ENCODE measurements at regions not wholly inside any gene's neighbourhood (a gene's known extent, or its start where the extent isn't known, plus 50 kb on each side); places are given as distances from the start of the nearest gene placed in this dataset.
"Not testable (repeated sequence)": the region's sequence is repeated elsewhere in the genome, so short reads cannot be mapped to it uniquely, and the experiment has no call there.

DNA sequence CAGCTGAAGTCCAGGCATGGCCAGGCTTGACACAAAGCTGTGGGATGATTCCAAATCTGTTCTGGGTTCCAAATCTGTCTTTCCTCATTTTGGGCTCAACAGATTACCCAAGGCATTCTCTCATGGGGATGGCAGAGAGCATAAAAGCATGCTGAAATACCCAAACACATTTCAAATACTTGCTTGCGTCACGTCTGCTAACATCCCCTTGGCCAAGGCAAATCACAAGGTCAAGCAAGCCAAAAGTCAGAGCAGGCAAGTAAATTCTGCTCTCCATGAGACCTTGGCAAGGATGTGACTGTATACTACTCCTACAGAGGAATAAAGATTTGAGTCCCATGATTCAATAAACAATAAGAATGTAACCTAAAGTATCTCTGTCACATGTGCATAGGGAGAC, 306.7 kb downstream of the EPB41L4A start:
- no peak for DNase-seq

DNA sequence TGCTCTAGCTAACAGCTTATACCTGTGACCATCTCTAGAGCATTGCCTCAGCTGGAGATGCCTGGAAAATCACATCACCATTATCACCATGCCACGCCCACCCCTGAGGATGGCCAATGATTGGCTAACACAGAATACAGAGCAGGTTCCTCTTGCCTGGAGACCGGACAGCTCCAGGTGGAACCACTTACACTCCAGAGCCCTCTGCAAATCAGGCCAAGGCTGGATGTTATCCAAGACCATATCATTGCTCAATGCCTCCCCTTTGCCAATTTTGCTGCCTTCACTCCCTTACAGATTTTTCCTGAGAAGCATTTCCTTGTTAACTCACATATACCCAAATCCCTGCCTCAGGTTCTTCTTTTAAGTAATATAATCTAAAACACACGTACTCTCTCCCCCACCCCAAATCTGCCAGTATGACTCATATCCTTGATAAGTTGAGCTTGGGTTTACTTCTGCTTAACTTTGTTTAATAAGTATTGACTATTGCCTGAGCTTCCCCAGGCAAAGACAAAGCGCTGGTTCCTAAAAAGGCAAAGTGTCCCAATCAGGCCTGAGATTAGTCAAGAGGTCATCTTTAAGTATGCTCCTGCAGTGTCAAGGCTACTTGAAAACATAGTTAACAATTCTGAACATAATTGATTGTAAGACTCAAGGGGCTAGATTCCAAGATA, 309.6 kb downstream of the EPB41L4A start:
- DNase-seq = peak; percentile 86

DNA sequence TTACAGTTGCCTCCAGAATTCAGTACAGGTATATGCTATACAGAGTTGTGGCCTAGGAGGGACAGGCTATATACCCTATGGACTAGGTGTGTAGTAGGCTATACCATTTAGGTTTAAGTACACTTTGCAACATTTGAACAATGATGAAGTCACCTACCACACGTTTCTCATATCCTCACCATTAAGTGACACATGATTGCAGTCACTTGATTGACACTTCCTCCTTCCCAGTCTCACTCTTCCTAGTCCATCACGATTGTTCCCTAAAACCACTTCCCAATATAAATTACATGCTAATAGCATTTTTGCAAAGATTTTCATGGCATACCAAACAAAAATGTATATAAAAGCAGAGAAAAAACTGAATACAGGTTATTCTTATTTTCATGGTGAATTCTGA, 312.2 kb downstream of the EPB41L4A start:
- DNase-seq = peak; percentile 19

DNA sequence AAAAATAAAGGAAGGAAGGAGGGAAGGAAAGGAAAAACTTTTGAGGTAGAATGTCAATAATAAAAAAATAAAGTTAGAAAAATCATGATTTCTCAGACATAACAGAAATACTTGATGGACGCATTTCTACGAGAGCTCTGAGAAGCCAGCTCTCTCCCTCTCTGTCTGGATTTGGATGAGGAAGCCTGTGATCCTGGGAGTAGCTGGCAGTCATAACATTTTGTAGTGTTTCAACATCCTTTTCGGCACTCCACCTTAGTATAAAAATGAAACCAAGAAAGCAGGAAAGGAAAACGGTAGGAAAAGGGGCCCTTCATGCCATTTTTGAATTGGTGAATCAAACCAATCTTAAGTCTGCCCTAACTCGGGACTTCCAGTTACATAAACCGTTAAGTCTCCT, 321.3 kb downstream of the EPB41L4A start:
- DNase-seq = no peak

GRCh38 chr5:112087222-112087621, 330.2 kb upstream of the NREP start:
- DNase-seq = no peak

DNA sequence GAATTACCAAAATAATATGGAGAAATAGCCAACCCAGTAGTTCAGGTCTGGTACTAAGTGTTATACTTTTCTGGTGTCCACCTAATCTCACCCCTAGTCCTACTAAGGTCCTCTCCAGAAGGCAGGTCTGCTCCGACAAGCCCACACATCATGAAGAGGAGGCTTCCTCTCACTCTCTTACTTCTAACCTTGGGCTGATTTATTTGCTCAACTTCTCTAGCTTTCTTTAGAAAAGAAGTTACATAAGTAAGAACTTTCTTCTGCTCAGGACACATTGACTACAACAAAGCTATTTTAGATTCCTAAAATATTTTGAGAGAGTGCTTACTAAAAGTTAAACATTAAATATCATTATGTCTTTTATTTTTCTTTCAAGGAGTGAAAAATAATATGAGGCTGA, 329.7 kb upstream of the NREP start:
- DNase-seq = no peak

- DNase-seq = no peak
Measured at GRCh38 chr5:112084149-112084548, 327.2 kb upstream of the NREP start.

GRCh38 chr5:112083623-112084022, 326.6 kb upstream of the NREP start:
- DNase-seq = no peak

DNA sequence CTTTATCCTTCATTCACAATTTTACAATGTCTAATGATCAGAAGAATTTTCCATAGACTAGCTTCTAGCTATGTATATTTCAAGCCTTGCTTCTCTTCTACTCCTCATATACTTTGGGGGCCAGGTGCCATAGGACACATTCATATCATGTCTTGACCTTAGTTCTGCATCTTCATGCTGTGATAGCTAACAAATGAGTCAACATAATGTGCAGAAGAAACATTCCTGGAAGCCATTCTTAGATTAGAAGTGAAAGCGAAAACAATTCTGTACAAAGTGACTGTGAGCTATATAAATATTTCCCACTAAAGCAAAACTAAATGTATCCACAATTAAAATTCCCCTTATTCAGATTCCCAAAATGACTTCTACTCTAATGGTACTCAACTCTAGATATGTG, 320.2 kb upstream of the NREP start:
- no peak for DNase-seq

DNA sequence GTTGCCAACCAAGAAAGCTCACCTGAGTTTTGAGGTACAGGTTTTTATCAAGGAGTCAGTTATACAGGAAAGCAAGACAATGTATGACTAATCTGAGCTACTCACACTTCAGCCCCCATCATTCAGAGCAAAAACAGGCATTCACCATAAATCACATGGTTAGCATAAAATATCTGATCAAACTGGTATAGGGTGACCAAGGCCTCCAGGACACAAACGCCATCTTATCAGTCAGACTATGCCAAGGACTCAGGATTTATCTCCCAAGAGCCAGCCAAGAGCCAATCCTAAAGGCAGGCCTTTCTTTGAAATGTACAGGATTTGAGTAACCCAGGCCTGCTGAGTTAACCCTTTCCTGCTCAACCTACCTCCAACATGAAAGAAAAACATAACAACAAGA, 313.0 kb upstream of the NREP start:
- no peak for DNase-seq

DNA sequence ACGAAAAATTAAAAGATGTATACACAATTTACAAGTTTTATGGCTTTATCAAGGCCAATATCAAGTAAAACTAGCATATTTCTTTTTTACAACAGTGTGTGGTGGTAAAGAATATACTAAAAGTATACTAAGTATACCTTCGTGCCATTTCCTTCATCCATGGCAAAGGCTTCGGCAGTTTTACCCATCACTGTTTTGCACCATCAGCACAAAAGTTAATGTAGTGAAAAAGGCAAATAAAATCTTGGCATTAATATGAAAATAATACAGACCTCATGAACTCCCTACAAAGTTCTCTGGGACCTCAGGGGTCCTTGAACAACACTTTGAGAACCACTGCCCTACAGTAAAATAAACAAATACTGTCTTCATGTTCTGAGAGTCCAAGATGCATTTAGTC, 312.3 kb upstream of the NREP start:
- DNase-seq = no peak

DNA sequence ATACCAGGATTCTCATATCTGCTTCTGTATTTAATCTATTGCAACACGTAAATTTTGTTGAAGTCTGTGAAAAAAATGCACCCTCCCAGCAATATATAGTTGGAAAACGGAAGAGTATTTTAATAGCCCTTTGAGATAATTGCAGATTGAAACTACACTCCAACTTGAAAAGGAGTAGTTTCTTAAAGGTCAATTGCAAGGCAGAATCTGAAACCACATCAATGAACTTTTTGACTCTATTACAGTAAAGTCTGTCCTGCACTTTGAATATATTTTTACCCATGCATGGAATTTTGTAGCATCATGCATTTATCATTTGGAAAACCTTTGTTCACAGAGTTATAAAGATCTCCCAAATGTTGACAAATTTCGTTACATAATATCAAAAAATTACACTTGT, 311.6 kb upstream of the NREP start:
- no peak for DNase-seq

DNA sequence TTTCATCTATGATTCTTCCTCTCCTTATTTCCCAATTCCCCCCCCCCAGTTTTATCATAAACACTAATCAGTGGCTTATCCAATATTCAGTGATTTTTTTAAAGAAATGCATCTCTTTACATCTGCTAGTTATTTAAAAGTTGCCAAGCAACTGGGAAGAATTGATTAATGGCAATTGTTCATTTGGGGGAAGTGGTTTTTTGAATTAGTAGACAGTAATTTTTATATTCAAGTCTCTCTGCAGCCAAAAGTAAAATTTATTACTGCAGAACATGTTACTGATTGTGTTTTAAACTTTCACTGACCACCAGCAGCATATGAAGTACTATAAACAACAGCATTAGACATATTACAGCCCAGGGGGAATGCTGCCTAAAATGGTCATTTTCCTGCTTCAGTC, 308.8 kb upstream of the NREP start:
- DNase-seq = no peak

- DNase-seq = no peak
Measured at GRCh38 chr5:112064956-112065355, 308.0 kb upstream of the NREP start.

GRCh38 chr5:112064271-112064701, 307.3 kb upstream of the NREP start:
- DNase-seq = no peak

- DNase-seq = no peak
Measured at GRCh38 chr5:112063856-112064255, 306.9 kb upstream of the NREP start.

GRCh38 chr5:112063191-112063590, 306.2 kb upstream of the NREP start:
- no peak for DNase-seq

- no peak for DNase-seq
Measured at GRCh38 chr5:112062181-112062580, 305.2 kb upstream of the NREP start.

DNA sequence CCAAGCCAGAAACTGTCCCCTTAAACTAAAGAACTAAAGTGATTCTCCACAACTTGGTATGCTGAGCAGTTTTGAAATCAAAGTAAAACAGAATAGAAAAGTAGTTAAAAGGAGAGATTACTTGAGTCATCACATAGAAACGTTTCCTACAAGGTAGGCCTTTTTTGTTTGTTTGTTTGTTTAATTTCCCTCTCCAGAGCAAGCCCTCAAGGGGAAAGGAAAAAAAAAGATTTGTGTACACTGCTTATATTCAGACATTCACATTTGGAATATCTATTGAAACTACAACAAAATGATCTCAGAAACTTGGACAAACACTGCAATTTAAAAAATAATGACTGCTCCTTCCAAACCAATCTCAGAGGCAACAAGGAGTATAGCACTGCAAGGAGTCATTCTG, 304.7 kb upstream of the NREP start:
- peak; percentile 8 for DNase-seq

- no peak for DNase-seq
Measured at GRCh38 chr5:112059579-112060135, 302.7 kb upstream of the NREP start.

GRCh38 chr5:112049738-112050137, 292.7 kb upstream of the NREP start:
- DNase-seq = no peak

GRCh38 chr5:112036206-112036605, 279.2 kb upstream of the NREP start:
- DNase-seq = no peak

DNA sequence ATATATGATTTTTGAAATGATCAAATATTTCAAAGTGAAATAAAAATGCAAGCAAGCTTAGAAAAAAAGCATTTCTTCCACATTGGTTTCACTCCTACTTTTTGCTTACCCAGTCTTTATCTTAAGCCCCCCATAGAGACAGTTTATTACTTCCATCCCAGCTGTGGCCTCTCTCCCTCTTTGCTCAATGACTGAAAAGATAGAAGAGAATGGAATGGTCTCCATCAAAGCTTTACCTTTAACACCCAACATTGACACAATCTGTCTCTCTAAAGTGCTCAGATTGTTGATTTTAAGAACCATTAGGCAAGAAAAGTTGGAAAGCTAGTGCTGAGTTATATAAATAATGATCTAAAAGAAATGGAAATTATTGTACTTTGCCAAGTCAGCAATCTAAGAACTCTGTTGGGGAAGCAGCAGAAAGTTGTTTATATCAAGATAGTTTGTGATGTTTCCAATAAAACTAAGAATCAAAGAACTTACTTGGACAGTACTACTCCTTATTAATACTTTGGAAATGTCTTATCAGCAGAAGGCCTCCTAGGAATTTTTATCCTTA, 277.5 kb upstream of the NREP start:
- DNase-seq = no peak

- DNase-seq = not testable (repeated sequence)
Measured at GRCh38 chr5:112026879-112027278, 269.9 kb upstream of the NREP start.

GRCh38 chr5:112025757-112026156, 268.8 kb upstream of the NREP start:
- no peak for DNase-seq
